ENCODE measurements at regions not wholly inside any gene's neighbourhood (a gene's known extent, or its start where the extent isn't known, plus 50 kb on each side); places are given as distances from the start of the nearest gene placed in this dataset.

DNA sequence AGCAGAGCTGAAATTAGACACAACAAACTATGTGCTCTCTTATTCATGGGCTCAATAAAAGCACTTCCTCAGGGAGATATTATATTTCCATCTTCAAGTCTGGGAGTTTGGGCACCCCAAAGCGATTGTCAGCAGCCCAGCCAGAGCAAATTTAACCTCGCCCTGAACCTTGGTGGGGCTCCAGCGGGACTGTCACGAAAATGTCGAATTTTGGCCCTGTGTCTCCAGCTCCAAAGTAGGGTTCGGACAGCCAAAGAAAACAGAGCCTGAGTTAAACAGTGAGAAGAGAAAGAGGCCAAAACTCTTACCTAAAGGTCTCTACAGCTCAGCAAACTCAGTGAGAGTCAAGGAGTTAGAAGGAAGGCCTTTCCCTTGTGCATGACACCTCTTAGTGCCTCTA lies 432.9 kb downstream of the SPATA31D1 start:
- Histone ChIP-seq H3K27ac (no peak overlapping the region), H3K9me3 (ENCODE audit: low read depth) (no peaks in the 10 kb centered on the region), H3K4me3 (no peak overlapping the region), H3K36me3 (no peaks in the 10 kb centered on the region), H3K4me1 (no peaks in the 10 kb centered on the region), H4K20me1 (ENCODE audit: low read depth) (no peaks in the 10 kb centered on the region), H3K4me2 (no peak overlapping the region), H3K27me3 (no peaks in the 10 kb centered on the region), H3K9ac (no peak overlapping the region), H3K79me2 (ENCODE audit: low read depth) (no peaks in the 10 kb centered on the region), H2AFZ (replicated peaks) (no peak overlapping the region), H3F3A (ENCODE audit: low read depth) (no peaks in the 10 kb centered on the region)
- H3K27me3 Mint-ChIP-seq (ENCODE audit: insufficient read depth, low read depth), result peaks cover 2% of the 10 kb centered on the region
- H3K4me1 Mint-ChIP-seq, result no peaks in the 10 kb centered on the region
- peaks cover 3% of the 10 kb centered on the region for H3K9me3 Mint-ChIP-seq
- H3K4me3 Mint-ChIP-seq, result no peak overlapping the region
- TF ChIP-seq, protein P1, sequence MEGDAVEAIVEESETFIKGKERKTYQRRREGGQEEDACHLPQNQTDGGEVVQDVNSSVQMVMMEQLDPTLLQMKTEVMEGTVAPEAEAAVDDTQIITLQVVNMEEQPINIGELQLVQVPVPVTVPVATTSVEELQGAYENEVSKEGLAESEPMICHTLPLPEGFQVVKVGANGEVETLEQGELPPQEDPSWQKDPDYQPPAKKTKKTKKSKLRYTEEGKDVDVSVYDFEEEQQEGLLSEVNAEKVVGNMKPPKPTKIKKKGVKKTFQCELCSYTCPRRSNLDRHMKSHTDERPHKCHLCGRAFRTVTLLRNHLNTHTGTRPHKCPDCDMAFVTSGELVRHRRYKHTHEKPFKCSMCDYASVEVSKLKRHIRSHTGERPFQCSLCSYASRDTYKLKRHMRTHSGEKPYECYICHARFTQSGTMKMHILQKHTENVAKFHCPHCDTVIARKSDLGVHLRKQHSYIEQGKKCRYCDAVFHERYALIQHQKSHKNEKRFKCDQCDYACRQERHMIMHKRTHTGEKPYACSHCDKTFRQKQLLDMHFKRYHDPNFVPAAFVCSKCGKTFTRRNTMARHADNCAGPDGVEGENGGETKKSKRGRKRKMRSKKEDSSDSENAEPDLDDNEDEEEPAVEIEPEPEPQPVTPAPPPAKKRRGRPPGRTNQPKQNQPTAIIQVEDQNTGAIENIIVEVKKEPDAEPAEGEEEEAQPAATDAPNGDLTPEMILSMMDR (IDR thresholded peaks at IDR 0.05), result no peak
- TF ChIP-seq EZH2 (IDR thresholded peaks at IDR 0.05) (no peak), EZH2phosphoT487 (IDR thresholded peaks at IDR 0.05) (no peak)
- no peak for DNase-seq (ENCODE audit: low spot score)
- no peak overlapping the region for H3K27ac Mint-ChIP-seq
- peaks cover 2% of the 10 kb centered on the region for H3K36me3 Mint-ChIP-seq

DNA sequence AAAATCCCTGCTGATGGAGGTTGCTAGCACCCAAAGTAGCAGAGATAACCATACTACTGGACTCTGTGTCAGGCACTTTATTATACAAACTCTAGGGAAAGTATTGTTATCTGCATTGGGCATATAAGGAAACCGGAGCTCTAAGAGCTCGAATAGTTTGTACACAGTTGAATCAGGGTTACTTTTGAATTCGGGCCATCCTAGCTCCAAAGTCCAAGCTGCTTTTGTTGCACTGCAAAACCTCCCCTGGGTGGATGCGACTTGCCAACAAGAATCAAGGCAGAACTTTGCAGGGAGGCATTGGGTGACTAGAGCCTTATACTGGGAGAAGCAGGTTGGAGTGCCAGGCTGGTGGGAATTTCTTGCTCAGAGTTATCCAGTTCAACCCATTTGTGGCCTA lies 435.1 kb downstream of the SPATA31D1 start:
- DNase-seq (ENCODE audit: low spot score), result no peak
- Histone ChIP-seq H3K9ac (no peak overlapping the region), H3K4me1 (no peaks in the 10 kb centered on the region), H4K20me1 (ENCODE audit: low read depth) (no peaks in the 10 kb centered on the region), H3K27me3 (no peaks in the 10 kb centered on the region), H3K36me3 (no peaks in the 10 kb centered on the region), H3F3A (ENCODE audit: low read depth) (no peaks in the 10 kb centered on the region), H3K79me2 (ENCODE audit: low read depth) (no peaks in the 10 kb centered on the region), H3K4me2 (no peak overlapping the region), H2AFZ (replicated peaks) (no peak overlapping the region), H3K9me3 (ENCODE audit: low read depth) (no peaks in the 10 kb centered on the region), H3K27ac (no peak overlapping the region), H3K4me3 (no peak overlapping the region)
- Mint-ChIP-seq H3K27ac (no peak overlapping the region), H3K27me3 (ENCODE audit: insufficient read depth, low read depth) (peaks cover 2% of the 10 kb centered on the region), H3K9me3 (peaks cover 3% of the 10 kb centered on the region), H3K4me1 (no peaks in the 10 kb centered on the region), H3K4me3 (no peak overlapping the region), H3K36me3 (peaks cover 2% of the 10 kb centered on the region)
- TF ChIP-seq EZH2phosphoT487 (IDR thresholded peaks at IDR 0.05), result no peak
- TF ChIP-seq EZH2 (IDR thresholded peaks at IDR 0.05), result no peak
- TF ChIP-seq, protein P1 (IDR thresholded peaks at IDR 0.05), result no peak

DNA sequence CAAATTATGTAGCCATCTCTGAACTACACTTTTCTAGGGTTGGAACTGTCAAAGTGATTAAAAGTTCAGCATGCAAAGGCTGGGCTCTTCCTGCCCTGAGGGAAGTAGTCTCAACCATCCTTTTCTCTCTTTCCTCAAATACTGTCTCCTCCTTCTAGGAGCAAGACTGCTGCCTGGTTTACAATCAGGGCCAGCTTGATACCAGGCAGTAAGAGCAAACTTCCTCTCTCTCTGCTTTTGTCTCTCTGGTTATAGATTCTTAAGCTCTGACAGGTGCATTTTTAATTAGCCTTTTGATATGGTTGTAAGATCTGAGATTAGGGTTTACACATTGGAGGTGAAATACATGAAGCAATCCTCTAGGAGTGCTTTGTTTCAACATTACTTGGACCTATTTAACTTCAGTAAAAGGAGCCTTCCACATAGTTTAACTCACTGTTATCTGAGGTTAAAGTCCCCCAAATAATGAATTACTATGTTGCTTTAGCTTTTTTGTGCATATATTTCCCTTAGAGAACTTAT lies 436.1 kb downstream of the SPATA31D1 start:
- H3K9me3 ChIP-seq (ENCODE audit: low read depth), result no peaks in the 10 kb centered on the region
- Mint-ChIP-seq H3K36me3 (peaks cover 2% of the 10 kb centered on the region), H3K9me3 (peaks cover 3% of the 10 kb centered on the region), H3K27ac (no peak overlapping the region), H3K4me3 (no peak overlapping the region), H3K27me3 (ENCODE audit: insufficient read depth, low read depth) (peaks cover 2% of the 10 kb centered on the region), H3K4me1 (no peaks in the 10 kb centered on the region)
- no peaks in the 10 kb centered on the region for H3K36me3 ChIP-seq
- no peak overlapping the region for H3K27ac ChIP-seq
- no peak overlapping the region for H3K9ac ChIP-seq
- H3K4me3 ChIP-seq, result no peak overlapping the region
- H3K27me3 ChIP-seq, result no peaks in the 10 kb centered on the region
- no peak overlapping the region for H2AFZ ChIP-seq (replicated peaks)
- H4K20me1 ChIP-seq (ENCODE audit: low read depth), result no peaks in the 10 kb centered on the region
- H3K4me1 ChIP-seq, result no peaks in the 10 kb centered on the region
- H3F3A ChIP-seq (ENCODE audit: low read depth), result no peaks in the 10 kb centered on the region
- H3K4me2 ChIP-seq, result no peak overlapping the region
- no peaks in the 10 kb centered on the region for H3K79me2 ChIP-seq (ENCODE audit: low read depth)
- DNase-seq (ENCODE audit: low spot score), result no peak
- TF ChIP-seq EZH2 (IDR thresholded peaks at IDR 0.05) (no peak), EZH2phosphoT487 (IDR thresholded peaks at IDR 0.05) (no peak)
- TF ChIP-seq, protein P1 (IDR thresholded peaks at IDR 0.05), result no peak
